NT2/D1 (cell line): ENCODE measurements at regions not wholly inside any gene's neighbourhood (a gene's known extent, or its start where the extent isn't known, plus 50 kb on each side); places are given as distances from the start of the nearest gene placed in this dataset.
"Not testable (repeated sequence)": the region's sequence is repeated elsewhere in the genome, so short reads cannot be mapped to it uniquely, and the experiment has no call there.

Source experiments
- DNase-seq: peaks from one replicate; pipeline ENCODE4 v3.0.0-alpha.2; 2011; ENCODE audit warnings: low read depth, low spot score
- H3K27me3 ChIP-seq: 2 replicates; pipeline ENCODE4 v1.6.0; 2011; ENCODE audit warnings: mild to moderate bottlenecking; ENCODE audit not compliant: insufficient read length, insufficient read depth
- H3K36me3 ChIP-seq: 2 replicates; pipeline ENCODE4 v1.6.1; 2011; ENCODE audit warnings: mild to moderate bottlenecking, low read length, mixed read lengths; ENCODE audit not compliant: insufficient read depth, insufficient read length
- H3K4me1 ChIP-seq: 2 replicates; pipeline ENCODE4 v1.5.1; 2011; ENCODE audit not compliant: insufficient read depth, insufficient read length
- H3K4me3 ChIP-seq: 2 replicates; pipeline ENCODE4 v1.5.1; 2011; ENCODE audit warnings: low read depth; ENCODE audit not compliant: insufficient read length
- H3K9ac ChIP-seq: 2 replicates; pipeline ENCODE4 v1.6.0; 2011; ENCODE audit warnings: low read depth; ENCODE audit not compliant: insufficient read length
- H3K9me3 ChIP-seq: 2 replicates; pipeline ENCODE4 v1.5.1; 2011; ENCODE audit warnings: mild to moderate bottlenecking, low read length; ENCODE audit not compliant: insufficient read depth
- SUZ12 ChIP-seq: IDR thresholded peaks from 2 replicates; pipeline ENCODE4 v1.6.1; 2011; ENCODE audit not compliant: insufficient read length, insufficient read depth; ENCODE audit errors: extremely low read depth
- YY1 ChIP-seq: IDR thresholded peaks from 2 replicates; pipeline ENCODE4 v1.6.1; 2011; ENCODE audit not compliant: insufficient read length, insufficient read depth
- ZNF274 ChIP-seq: IDR thresholded peaks from 2 replicates; pipeline ENCODE4 v1.6.1; 2011; ENCODE audit warnings: mild to moderate bottlenecking, low read depth, low read length

DNA sequence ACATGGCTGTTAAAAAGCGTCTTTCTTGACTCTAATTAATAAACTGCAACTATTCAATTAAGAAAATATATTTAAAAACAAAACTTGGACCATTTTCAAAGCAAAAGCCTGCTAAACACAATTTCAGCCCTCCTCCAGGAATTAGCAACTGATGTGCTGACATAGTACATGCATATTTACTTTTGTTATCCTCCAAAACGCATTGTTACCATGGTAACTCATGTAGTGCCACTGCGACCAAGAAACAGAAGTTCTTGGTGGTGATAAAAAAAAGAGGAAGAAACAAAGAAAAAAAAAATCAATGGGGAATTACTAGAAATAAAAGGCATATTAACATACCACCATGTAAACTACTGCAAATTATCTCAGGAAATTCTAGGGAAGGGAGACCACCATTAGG lies 793.4 kb upstream of the CDH8 start:
- H3K36me3 ChIP-seq: no peaks in the 10 kb centered on the region
- H3K4me3 ChIP-seq: no peak overlapping the region
- DNase-seq: no peak
- no peak for TF ChIP-seq YY1
- no peak for TF ChIP-seq SUZ12
- TF ChIP-seq ZNF274: no peak
- H3K9me3 ChIP-seq: no peaks in the 10 kb centered on the region
- H3K9ac ChIP-seq: no peak overlapping the region
- no peaks in the 10 kb centered on the region for H3K27me3 ChIP-seq
- H3K4me1 ChIP-seq: no peaks in the 10 kb centered on the region

DNA sequence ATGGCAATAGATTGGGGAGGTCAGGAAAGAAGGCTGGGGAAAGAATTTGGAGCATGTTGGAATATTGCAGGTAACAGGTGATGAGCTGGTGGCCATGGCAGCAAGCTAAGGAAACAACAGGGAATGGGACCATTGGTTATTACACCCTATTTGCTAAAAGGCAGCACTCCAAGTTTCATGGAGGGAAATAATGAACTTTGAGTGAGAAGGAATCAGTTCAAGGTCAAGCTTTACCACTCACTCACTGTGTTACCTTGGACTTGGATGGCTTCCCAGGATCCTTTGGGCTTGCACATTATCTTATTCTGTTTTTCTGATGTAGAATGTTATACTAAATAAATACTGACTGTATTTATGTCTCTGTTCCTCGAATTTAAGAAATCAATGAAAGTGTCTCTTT lies 792.8 kb upstream of the CDH8 start:
- no peaks in the 10 kb centered on the region for H3K4me1 ChIP-seq
- H3K36me3 ChIP-seq: no peaks in the 10 kb centered on the region
- H3K27me3 ChIP-seq: no peaks in the 10 kb centered on the region
- DNase-seq: no peak
- H3K9me3 ChIP-seq: no peaks in the 10 kb centered on the region
- no peak overlapping the region for H3K4me3 ChIP-seq
- no peak for TF ChIP-seq ZNF274
- TF ChIP-seq SUZ12: no peak
- no peak for TF ChIP-seq YY1
- H3K9ac ChIP-seq: no peak overlapping the region

GRCh38 chr16:62821824-62822223 lies 785.6 kb upstream of the CDH8 start:
- no peaks in the 10 kb centered on the region for H3K27me3 ChIP-seq
- no peak overlapping the region for H3K9ac ChIP-seq
- H3K4me1 ChIP-seq: no peaks in the 10 kb centered on the region
- TF ChIP-seq SUZ12: no peak
- no peak for TF ChIP-seq YY1
- TF ChIP-seq ZNF274: no peak
- no peaks in the 10 kb centered on the region for H3K9me3 ChIP-seq
- no peak for DNase-seq
- no peaks in the 10 kb centered on the region for H3K36me3 ChIP-seq
- H3K4me3 ChIP-seq: no peak overlapping the region

DNA sequence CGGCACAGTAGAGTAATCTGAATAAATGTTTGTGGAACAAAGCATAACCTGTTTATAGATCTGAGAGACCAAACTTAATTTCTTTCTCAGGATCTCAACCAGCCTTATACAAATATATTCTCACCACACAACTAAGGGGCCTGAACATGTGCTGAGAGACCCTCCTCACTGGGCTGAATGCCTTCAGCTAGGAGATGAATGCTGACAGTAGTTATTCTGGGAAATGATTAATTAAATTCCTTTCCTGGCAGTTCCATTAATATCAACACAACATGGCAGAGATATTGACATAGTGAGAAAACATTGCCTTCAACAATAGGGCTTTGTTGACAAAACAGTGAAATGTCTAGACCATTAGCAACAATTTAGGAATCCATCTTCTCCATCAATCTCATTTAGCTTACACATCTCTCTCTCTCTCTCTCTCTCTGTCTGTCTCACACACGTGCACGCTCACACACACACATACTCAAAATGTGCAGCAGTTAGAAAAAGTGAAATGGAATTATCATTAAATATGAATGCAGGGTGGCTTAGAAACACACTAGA lies 780.8 kb upstream of the CDH8 start:
- no peaks in the 10 kb centered on the region for H3K4me1 ChIP-seq
- no peak overlapping the region for H3K4me3 ChIP-seq
- DNase-seq: no peak
- TF ChIP-seq YY1: no peak
- TF ChIP-seq SUZ12: no peak
- TF ChIP-seq ZNF274: no peak
- H3K36me3 ChIP-seq: no peaks in the 10 kb centered on the region
- no peak overlapping the region for H3K9ac ChIP-seq
- no peaks in the 10 kb centered on the region for H3K9me3 ChIP-seq
- H3K27me3 ChIP-seq: no peaks in the 10 kb centered on the region

DNA sequence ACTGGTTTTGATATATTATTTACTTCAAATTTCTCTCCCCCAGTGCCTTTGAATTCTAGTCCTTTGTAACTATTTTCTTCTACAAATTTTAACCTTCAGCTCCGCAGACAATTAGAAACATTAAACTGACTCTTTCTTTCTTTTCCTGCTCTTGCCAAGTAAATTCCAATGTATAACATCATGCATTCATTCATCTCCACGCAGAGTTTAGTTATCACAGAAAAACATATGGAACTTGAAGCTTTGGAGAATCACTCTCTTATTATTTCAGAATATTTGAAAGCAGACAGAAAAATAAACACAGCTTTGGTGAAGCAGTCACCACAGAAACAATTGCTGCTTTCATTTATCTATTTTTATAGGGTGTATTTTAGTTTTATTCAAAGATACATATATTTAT lies 778.7 kb upstream of the CDH8 start:
- H3K27me3 ChIP-seq: no peaks in the 10 kb centered on the region
- DNase-seq: no peak
- H3K36me3 ChIP-seq: no peaks in the 10 kb centered on the region
- no peaks in the 10 kb centered on the region for H3K9me3 ChIP-seq
- no peak overlapping the region for H3K4me3 ChIP-seq
- TF ChIP-seq SUZ12 (no peak), YY1 (no peak), ZNF274 (no peak)
- H3K4me1 ChIP-seq: no peaks in the 10 kb centered on the region
- no peak overlapping the region for H3K9ac ChIP-seq

DNA sequence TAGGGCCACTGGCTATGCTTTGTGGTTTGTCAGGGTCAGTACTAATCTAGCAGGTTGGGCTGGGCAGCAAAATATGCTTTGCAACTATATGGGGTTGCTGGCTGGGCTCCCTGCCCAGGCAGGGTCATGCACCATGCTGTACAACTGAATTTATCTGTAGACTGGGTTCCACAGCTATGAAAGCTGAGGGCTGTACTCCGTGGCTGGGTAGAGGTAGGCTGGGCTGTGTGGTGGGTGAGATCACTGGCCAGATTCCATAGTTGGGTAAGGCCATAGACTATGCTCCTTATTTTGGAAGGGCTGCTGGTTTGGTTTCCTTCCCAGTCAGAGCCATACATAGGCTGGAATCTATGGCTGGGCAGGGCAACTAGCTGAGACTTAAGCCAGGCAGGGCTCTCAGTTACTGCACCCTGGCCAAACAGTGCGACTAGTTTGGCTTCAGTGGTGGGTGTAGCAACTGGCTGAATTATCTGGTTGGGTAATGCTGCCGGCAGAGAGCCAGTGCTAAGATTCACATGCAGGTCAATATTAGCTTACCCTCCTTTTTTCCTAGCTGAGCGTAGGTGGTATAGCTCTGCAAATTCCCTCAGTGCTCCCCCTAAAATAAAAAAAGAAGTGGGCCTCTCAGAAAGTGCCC lies 769.1 kb upstream of the CDH8 start:
- Histone ChIP-seq H3K4me3 (no peak overlapping the region), H3K9me3 (no peaks in the 10 kb centered on the region; the same call in 1 of the 2 replicates), H3K36me3 (no peaks in the 10 kb centered on the region), H3K27me3 (no peaks in the 10 kb centered on the region), H3K9ac (no peak overlapping the region), H3K4me1 (no peaks in the 10 kb centered on the region)
- no peak for DNase-seq
- TF ChIP-seq SUZ12 (no peak), ZNF274 (no peak), YY1 (no peak)

DNA sequence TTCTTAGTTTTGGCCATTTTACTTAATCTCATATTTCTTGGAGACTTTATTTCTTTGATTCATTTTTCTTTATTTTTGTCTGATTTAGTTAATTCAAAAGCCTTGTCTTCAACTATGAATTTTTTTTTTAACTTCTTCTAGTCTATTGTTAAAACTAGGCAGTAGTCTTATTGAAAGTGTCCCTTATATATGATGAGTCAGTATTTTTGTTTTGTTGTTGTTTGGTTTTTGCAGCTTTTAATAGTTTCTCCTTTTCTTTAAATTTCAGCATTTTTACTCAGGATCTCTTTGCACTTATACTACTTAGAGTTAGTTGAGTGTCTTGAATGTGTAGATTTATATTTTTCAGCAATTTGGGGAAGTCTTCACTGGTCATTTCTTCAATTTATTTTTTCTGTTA lies 758.5 kb upstream of the CDH8 start:
- H3K4me3 ChIP-seq: no peak overlapping the region
- H3K36me3 ChIP-seq: no peaks in the 10 kb centered on the region
- H3K9me3 ChIP-seq: no peaks in the 10 kb centered on the region
- H3K9ac ChIP-seq: no peak overlapping the region
- H3K27me3 ChIP-seq: no peaks in the 10 kb centered on the region
- no peak for DNase-seq
- no peaks in the 10 kb centered on the region for H3K4me1 ChIP-seq
- TF ChIP-seq ZNF274: no peak
- TF ChIP-seq YY1: no peak
- TF ChIP-seq SUZ12: no peak

- H3K9ac ChIP-seq, H3K27me3 ChIP-seq, H3K4me3 ChIP-seq, DNase-seq, H3K9me3 ChIP-seq, H3K36me3 ChIP-seq, H3K4me1 ChIP-seq: not testable (repeated sequence)
Measured at GRCh38 chr16:62780081-62780480, 743.8 kb upstream of the CDH8 start.
